Cardiac septum (tissue), 1 donor: ENCODE measurements at regions not wholly inside any gene's neighbourhood (a gene's known extent, or its start where the extent isn't known, plus 50 kb on each side); places are given as distances from the start of the nearest gene placed in this dataset.

Source experiments
- DNase-seq: peaks from one replicate; pipeline ENCODE4 v3.0.0-alpha.2; 2020; ENCODE audit warnings: low spot score
- intact Hi-C: fragments of 100-400 bp; cut with DNase I; formaldehyde crosslinking; loops from one replicate; pipeline ENCODE4 v1.14.0; 2022
- donor health status: DM: no; HTN: no; CAD: no.

- no peak for DNase-seq
- intact Hi-C loops = loop anchor here (5.0 kb wide), 1 partner anchor 107 kb away; no protein-coding TSS in a partner anchor
Measured at GRCh38 chr2:37529830-37530415, 141.5 kb downstream of the CDC42EP3 start.

DNA sequence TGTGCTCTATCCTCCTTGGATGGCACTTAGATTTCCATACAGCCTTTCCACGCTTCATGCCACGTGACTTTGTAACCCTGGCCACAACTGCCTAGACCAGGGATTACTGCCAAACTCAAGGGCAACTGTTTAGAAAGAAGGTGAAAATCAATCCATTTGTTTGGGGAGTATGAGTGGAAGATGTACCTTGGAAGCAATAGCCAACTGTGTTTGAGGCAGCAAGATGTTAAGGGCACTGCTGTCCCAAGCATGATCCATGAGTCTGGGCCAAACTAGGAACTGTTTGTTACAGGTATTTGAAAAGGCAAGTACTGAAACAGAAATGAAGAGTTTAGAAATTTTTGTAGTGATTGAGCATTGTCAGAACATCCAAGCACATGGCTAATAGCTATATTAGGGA lies 138.9 kb downstream of the CDC42EP3 start:
- intact Hi-C loops = no loop called here
- no peak for DNase-seq

DNA sequence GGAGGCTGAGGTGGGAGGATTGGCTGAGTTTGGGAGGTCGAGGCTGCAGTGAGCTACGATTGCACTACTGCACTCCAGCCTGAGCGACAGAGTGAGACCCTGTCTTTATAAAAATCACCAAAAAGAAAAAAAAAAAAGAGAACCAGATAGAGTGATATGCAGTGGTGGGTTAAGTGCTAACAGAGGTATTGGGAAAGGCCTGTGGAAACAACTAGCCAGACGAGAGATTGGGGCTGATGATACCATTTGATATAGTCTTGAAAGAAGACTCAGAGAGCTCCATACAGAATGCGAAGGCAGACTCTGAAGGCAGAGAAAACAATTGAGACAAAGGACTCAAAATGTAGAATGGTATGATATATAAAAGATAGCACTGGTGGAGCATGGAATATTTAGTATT lies 134.1 kb downstream of the CDC42EP3 start:
- no peak for DNase-seq
- intact Hi-C loops = loop anchor here (5.0 kb wide), 1 partner anchor 120 kb away; no protein-coding TSS in a partner anchor

DNA sequence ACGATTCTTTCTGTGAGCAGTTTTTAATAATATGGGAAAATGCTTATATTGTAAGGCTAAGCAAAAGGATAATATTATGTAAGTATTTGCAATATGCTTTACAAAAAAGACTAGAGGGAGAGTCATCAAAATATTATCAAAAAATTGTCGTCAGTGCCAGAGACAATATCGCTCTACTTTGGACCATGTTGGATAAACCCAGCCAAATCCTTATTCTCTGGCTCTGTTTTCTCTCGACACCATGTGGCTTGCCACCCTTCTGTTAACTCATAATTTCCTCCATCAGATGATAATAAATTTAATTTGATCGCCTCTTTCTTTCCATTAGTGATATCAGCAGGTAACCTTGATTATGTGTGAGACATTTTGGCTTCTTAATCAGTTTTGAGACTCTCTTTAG lies 129.9 kb downstream of the CDC42EP3 start:
- intact Hi-C loops = no loop called here
- no peak for DNase-seq

DNA sequence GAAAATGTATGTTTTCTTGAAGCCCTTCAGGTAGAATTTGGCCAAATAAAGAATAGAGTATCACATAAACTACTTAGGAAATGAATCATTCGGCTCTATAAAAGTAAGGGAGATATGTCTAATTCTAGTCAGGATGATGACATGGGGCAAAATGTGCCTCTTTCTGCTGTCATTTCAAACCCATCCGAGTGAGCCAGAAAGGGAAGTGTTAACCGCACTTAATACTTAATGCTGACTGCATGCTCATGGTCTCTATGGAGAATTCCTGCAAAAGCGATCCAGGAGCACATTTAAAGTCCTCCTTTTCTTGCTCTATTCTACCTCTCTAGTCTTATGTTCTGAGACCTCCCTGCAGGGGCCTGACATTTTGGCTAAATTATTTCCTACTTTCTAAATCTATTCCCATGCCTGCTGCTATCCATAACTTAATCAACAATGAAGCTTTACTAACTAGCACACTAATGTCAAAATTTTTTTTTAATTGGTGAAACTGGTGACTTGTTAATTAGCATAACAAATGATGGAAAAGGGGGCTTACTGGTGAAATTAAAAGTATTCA lies 127.4 kb downstream of the CDC42EP3 start:
- no peak for DNase-seq
- intact Hi-C loops = no loop called here

DNA sequence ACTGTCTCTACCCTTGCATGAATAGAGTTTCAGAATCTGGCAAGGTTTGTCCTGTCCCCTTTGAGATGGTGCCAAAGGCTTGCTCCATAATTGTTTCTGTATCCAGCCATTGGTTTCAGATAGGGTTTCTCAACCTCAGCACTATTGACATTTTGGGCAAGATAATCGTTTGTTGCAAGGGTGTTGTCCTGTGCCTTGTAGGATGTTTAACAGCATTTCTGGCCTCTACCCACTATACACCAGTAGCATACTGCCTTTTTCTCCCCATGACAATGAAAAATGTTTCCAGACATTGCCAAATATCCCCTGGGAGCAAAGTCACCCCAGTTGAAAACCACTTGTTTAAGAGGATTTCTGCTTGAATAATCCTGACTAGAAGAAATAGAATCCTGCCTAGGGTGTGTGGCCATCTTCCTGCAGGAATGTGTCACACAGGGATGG lies 126.8 kb downstream of the CDC42EP3 start:
- intact Hi-C loops = no loop called here

GRCh38 chr2:37549598-37549997 lies 121.8 kb downstream of the CDC42EP3 start:
- no peak for DNase-seq
- intact Hi-C loops = no loop called here

More for the DNA sequence above, 126.8 kb downstream of the CDC42EP3 start:
- no peak for DNase-seq

DNA sequence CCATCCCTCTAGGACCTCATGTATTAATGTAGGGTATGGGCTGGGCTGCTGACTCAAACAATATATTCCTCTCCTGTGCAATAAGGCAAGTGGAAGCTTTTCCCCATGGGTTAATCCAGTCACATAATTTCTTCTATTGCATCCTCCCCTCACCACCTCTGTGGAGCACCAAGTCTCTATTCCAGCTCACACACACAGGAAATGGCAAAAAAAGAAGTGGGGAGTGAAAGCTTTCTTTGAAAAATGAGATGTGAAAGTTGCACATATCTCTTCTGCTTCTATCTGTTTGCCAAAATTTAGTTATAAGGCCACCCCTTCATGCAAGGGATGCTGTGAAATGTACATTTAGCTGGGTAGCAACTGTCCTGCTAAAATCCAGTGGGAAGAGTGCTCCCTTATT lies 121.3 kb downstream of the CDC42EP3 start:
- DNase-seq = no peak
- intact Hi-C loops = no loop called here

DNA sequence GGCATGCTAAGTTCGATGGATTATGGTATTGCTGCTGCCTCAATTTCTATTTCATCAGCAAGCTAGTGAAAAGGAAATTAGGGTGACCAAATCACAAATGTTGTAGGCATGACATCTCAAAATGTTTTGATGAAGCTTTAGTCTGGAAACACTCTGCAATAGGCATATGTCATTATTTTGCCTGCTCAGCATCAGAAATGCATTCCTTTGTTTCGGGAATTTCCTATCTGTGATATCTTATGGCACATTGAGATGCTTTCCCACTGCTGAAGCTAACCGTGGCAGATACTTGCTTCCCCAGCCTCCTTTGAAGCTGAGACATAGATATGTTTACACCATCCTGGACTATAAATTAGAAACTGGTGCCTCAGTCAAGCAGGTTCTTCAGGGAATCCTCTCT lies 119.7 kb downstream of the CDC42EP3 start:
- intact Hi-C loops = no loop called here
- DNase-seq = no peak

- intact Hi-C loops = no loop called here
- no peak for DNase-seq
Measured at GRCh38 chr2:37552339-37552738, 119.1 kb downstream of the CDC42EP3 start.

DNA sequence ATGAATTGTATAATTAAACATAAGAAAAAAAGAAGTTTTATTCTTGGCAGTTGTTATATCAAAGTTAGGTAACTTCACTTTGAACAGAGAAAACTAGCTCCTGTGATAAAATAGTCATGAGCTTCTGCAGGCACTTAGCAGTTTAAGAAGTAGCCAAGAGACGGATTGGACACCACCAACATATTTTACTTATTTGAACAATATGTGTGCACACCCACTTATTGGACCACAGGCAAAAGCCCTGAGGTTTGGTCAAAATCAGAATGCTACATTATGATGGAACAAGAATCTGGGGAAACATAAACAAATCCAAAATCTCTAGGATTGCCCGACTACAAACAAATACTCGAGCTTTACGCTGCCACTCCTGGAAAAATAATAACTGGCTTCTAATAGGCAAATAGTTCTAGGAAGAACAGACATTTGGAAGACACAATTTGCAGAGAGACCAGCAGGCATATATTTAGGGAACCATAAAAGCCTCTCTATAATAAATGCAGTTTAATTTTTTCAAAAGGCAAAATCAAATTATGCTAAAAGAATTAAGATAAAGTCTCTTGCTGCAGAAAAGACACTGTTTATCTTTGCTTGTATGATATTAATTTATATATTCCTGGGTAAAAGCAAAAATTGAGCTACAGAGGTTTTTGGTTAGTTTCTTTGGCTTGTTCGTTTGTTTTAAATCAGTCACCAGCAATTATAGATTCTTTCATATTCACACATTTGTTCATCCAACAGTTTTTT lies 117.9 kb downstream of the CDC42EP3 start:
- DNase-seq = no peak
- intact Hi-C loops = no loop called here

DNA sequence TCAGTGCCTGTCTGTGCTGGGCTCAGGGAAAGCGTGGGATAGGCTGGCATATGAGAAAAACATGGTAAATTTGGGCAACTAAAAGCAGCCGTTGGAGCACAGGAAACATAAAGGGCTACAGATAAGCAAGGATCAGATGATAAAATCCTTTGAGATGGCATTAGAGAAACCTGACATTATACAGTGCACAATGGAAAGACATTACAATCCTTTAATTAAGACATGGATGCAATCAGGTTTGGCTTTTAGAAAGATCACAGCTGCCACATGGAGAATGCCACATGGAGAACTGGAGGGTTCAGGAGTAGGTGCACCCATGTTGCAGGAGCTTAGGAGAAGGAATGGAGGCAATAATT lies 117.3 kb downstream of the CDC42EP3 start:
- intact Hi-C loops = no loop called here
- no peak for DNase-seq

DNA sequence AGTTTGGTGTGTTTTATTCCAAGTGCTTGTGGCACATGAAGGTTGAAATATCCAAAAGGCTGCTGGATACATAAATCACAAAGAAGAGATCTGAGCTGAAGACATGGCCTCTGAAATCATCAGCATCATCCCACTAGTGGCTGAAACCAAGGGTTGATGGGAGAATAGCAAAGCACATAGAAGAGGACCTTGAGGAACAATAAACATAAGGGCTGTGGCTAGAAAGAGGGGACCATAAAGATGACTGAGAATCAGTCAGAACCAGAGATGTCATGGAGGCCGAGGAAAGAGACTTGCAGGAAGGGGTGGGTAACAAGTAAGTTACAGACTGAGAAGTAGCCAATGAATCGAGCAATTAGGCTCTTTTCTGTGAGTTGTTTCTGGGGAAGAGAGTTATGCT lies 116.8 kb downstream of the CDC42EP3 start:
- intact Hi-C loops = no loop called here
- DNase-seq = no peak

DNA sequence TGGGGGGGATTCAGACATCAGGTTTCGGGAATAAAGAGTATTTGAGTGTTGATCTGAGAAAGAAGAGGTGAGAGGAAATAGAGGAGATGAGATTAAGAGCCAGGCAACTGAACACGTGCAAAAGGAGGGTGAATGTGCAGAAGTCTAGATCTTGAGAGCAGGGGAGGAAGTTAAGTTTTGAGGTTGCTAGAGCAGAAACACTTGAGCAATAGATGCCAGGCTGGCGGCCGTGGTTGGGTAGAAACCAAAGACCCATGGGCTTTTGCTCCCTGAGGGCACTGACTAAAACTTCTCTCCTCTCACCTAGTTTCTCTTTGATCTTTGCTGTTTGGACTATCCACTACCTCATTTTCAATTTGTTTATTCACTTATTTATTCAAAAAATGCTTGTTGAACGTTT lies 116.0 kb downstream of the CDC42EP3 start:
- intact Hi-C loops = no loop called here
- no peak for DNase-seq

- DNase-seq = no peak
- intact Hi-C loops = no loop called here
Measured at GRCh38 chr2:37556256-37556655, 115.2 kb downstream of the CDC42EP3 start.

DNA sequence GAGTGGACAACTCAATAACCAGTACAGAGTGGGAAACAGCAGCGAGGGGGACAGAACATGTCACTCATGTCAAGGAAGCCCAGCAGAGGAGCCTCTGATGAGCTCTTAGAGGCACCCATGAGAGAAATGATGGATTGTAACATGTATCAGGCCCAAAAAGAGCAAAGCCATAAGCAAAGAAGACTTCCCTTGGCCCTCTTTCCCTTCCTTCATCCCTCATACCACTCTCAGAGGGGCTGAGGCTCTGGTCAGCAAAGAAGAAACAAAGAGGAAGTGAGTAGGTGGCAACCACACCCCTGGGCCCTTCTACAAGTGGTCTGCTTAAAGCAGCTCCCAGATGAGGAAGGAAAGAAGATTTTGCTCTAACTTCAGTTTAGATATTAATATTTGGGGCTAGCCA lies 112.8 kb downstream of the CDC42EP3 start:
- no peak for DNase-seq
- intact Hi-C loops = no loop called here

- intact Hi-C loops = no loop called here
Measured at GRCh38 chr2:37560241-37560848, 111.1 kb downstream of the CDC42EP3 start.

GRCh38 chr2:37560863-37561614 lies 110.4 kb downstream of the CDC42EP3 start:
- intact Hi-C loops = no loop called here

More at GRCh38 chr2:37560241-37560848, 111.1 kb downstream of the CDC42EP3 start:
- no peak for DNase-seq

GRCh38 chr2:37561615-37562569 lies 109.5 kb downstream of the CDC42EP3 start:
- intact Hi-C loops = no loop called here
- no peak for DNase-seq

More at GRCh38 chr2:37560863-37561614, 110.4 kb downstream of the CDC42EP3 start:
- DNase-seq = no peak
